ENCODE measurements at regions not wholly inside any gene's neighbourhood (a gene's known extent, or its start where the extent isn't known, plus 50 kb on each side); places are given as distances from the start of the nearest gene placed in this dataset.
"Not testable (repeated sequence)": the region's sequence is repeated elsewhere in the genome, so short reads cannot be mapped to it uniquely, and the experiment has no call there.

DNA sequence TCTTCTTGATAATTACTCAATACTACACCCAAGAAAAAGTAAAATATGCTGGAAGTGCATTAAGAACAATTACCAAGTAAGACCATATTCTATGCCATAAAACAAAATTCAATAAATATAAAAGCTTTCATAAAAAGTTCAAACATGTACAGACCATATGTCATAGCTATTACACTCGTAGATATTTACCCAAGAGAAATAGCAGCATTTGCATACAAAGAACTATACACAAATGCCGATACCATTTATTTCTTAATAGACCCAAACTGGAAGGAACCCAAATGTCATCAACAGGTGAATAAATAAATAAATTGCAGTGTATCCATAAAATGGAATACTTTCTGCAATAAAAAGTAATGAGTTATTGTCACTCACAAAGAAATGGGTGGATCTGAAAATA, 78.3 kb upstream of the SLC16A7 start:
- no peak for DNase-seq (ENCODE audit: low read depth)

DNA sequence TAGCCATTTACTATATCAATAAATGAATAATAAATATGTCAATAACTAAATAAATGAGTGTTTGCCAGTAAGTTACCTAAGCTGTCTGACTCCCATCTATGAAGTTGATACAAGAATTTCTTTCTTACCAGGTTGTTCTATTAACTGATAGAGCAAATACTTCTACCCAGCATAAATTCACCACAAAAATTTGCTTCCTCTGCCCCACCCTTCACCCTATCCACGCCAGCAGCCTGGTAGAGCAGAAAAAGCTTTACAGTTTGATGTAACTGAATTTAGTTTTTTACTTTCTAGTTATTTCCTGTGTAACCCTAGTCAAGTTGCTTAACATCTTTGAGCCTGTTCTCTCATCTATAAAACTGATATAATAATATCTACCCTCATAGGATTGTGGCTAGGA, 94.9 kb upstream of the SLC16A7 start:
- no peak for DNase-seq (ENCODE audit: low read depth)

DNA sequence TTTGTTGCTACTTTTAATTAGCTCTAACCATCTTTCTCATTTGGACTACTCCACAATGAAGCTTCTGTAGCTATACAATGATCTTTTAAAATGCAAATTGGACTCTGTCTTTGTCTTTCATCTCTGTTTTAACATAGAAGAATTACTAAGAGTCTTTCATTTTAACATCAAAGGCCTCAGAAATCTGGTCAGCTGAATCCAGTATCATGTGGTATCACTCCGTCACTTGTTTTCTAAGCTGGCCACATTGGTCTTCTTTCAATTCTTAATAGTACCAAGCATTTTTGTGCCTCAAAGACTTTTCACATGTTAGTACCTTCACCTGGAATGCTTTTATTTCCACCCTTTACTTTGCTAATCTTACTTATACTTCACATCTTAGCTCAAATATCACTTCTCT, 95.5 kb upstream of the SLC16A7 start:
- DNase-seq (ENCODE audit: low read depth): no peak

DNA sequence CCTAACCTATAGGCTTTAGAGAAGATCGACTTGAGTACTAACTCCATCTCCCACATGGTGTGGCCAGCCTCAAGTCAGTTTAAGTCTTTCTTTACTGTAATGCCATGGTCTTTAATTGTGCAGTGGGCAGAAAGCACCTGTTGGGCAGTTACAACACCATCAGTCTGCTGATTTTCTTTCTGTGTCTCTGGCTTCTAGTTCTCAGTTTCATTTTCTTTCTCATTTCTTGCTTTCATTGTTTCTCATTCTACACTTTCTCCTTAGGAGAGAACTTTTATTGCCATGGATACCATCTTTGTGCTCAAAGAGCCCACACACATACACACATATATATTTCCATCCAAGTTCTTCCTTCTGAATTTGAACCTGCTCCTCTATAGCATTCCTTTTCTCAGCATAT, 96.1 kb upstream of the SLC16A7 start:
- no peak for DNase-seq (ENCODE audit: low read depth)

DNA sequence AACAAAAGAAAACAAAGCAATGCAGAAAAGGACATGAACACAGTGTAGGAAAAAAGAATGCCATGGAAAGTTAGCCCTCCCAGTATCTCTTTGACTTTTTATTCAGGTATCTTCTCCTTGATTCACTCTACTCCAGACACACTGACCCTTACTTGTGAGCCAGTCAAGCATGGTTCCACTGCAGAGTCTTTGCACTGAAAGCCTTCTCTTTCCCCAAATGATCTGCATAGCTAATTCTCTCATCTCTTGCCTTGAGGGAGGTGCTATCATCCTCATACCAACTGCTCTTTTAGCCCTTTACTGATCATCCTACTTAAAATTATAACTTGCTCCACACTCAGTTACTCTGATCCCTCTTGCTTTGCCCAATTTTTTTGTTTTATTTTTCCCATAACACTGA, 101.2 kb upstream of the SLC16A7 start:
- no peak for DNase-seq (ENCODE audit: low read depth)

DNA sequence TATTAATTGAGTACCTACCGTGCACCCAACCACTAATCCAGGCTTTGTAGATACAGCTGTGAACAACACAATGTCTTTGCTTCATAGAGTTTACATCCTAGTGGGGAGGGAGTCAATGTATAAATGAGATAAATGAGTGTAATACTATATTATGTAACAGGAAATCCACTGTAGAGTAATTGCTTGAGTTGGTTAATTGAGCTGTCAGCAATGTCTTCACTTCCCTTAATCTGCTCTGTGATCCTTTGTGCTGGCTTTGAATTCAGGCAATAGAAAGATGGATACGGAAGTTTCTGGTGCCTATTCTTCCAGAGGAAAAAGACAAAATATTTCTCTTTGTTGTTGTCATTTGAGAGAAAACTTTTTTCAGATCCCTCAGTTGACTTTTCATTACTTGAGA, 104.0 kb upstream of the SLC16A7 start:
- DNase-seq (ENCODE audit: low read depth): no peak

DNA sequence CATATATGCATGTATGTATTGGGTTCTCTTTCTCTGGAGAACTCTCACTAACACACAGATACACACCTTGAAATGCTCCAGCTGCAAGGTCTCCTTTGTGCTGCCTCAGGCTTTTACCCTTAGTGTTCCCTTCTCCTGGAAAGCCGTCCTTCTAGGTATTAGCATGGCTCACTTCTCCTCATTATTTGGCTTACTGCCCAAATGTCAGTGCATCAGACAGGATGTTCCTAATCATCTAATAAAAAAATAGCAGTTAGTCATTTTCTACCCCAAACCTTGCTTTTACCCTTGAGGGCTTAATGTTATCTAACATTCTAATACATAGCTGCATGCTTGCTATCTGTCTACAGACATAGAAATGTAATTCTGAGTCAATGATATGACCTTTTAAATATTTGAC, 109.0 kb upstream of the SLC16A7 start:
- no peak for DNase-seq (ENCODE audit: low read depth)

DNA sequence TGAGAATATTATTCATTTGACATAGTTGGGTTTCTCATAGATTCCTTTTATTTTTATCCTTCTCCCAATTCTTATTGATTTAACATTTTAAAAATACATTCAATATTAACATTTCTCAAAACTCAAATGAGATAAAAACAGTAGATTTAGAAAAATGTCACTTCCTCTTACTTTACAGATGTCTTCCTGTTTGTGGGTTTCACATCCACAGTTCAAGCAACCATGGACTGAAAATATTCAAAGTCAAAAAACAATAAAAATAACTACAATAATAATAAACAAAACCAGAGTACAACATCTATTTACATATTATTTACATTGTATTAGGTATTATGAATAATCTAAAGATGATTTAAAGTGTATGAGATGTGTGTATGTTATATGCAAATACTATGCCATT, 111.3 kb upstream of the SLC16A7 start:
- DNase-seq (ENCODE audit: low read depth): no peak

DNA sequence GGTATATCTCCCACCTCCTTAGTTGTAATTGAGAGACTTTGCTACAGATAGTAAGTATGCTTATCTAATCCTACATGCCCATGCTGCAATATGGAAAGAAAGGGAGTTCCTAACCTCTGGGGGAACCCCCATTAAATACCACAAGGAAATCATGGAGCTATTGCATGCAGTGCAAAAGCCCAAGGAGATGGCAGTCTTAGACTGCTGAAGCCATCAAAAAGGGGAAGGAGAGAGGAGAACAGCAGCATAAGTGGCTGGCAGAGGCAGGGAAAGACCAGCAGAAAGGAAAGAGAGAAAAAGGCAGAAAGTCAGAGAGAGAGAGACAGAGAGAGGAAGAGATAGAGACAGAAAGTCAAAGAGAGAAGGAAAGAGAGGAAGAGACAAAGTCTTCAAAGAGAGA, 121.6 kb upstream of the SLC16A7 start:
- not testable (repeated sequence) for DNase-seq (ENCODE audit: low read depth)

DNA sequence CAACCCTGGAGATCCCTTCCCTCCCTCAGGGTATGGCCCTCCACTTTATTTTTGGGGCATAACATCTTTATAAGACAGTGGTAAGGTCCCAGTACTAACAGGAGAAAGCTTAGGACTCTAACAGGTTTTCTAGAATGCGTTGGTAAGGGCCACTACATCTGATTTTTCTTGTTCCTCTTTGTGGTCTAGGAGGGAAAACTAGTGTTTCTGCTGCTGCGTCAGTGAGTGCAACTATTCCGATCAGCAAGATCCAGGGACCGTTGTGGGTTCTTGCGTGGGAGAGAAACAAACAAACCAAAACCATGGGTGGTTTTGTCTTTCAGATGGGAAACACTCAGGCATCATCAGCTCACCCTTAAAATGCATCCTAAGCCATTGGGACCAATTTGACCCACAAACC, 123.6 kb upstream of the SLC16A7 start:
- no peak for DNase-seq (ENCODE audit: low read depth)

DNA sequence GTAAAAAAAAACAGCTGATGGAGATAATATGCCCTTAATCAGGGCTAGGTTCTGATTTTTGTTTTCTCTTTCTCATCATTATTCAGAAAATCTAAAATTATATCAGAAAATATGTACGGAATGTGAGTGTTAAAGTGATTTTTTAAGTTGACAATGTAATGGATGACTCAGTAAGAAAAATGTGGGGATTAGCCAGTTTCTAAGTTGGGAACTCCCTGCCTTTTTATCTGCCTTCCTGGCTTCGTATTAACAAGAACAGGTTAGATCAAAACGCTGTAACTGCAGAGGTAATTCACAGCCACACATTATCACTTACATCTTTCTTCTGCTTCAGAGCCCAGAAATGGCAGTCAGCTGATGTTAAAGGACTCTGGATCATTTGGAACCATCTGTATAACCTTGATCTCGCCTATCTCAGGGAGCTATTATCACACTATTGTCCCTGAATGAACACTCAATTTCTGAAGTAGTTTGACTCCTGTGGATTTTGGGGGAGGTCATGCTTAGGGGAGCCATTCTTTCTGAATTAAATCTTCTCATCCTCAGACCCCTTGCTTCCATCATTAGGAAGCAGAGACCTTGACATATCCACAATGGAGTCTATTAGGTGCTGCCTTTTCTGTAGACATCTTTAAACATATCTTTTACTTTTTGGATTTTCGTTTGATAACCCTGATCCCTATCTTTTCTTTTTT, 135.7 kb upstream of the SLC16A7 start:
- DNase-seq (ENCODE audit: low read depth): no peak

DNA sequence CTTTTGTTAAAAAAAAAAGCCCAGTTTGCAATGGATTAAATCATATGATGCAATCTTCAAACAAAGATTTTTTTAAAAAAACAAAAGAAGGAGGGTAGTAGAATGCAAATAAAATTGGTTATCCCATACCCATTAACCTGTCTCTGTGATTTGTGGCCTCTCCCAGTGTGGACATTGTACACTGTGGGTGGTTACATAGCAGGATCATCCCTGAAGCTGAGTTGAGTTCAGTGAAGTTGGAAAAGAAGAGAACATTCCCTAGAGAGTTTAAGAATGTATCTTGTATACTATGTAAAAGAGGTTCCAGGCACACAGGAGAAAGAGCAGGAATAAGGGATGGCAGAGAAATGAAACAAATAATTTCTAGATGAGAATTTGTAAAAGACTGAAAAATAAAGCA, 142.4 kb upstream of the SLC16A7 start:
- DNase-seq (ENCODE audit: low read depth): no peak

DNA sequence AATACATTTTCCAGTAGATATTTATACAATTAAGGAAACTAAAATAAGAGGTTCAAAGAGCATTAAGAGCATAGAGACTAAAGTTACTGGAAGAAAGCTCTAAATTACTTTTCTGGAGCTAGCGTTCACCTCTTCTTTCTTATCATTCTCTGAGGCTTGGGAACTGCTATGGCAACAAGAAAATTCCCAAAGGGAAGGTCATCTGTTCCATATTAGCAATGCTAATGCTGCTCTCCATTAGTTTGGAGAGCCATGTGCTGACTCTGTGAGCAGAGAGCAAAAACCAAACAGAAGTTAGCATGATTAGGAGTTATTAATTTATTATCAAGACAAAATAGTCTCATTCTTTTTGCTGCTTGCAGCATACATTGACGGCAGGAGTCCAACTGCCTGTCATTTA, 143.1 kb upstream of the SLC16A7 start:
- no peak for DNase-seq (ENCODE audit: low read depth)

DNA sequence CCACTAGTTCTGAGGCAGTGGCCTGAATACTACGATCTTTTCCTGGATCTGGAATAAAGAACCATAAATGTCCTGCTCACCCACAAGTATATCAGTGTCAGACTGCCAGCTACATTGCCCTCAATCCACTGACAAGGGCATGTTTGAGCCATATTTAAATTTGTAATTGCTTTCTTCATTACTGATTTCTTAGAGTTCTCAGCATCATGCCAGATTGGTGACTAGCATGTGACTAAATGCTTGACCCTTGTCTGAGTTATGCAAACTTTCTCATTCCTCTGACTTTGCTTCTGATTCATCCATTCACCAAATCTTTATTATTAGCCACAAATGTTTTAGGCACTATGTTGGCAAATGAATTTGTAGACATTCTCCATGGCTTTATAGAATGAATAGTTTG, 143.6 kb upstream of the SLC16A7 start:
- no peak for DNase-seq (ENCODE audit: low read depth)

DNA sequence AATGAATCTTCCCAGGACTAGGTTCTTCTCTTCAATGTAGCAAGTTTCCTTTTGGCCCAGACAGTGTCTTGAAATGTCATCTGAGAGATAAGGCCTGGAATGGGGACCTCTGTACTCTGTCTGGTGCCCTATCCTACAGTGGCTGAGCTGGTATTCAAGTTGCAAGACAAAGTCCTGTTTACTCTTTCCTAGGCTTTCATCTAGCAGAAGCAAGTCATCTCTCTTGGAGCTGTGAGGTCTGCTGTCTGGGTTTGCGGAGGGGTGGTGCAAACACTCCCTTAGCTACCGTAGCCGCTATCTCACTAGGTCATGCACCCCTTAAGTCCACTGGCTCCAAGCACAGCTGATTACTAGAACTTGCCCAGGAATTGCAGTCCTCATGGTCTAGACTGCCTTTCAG, 149.7 kb upstream of the SLC16A7 start:
- DNase-seq (ENCODE audit: low read depth): no peak

DNA sequence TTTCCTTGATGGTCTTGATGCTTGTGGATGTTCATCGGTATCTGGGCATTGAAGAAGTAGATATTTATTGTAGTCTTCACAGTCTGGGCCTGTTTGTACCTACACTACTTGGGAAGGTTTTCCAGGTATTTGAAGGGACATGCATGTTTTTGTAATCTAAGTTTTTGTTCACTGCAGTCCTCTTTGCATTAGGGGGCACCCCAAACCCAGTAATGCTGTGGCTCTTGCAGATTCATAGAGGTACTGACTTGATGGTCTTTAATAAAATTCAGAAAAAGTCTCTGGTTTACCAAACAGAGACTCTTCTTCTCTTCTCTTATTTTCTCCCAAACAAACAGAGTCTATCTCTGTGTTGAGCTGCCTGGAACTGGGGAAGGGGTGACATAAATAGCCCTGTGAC, 150.9 kb upstream of the SLC16A7 start:
- no peak for DNase-seq (ENCODE audit: low read depth)

DNA sequence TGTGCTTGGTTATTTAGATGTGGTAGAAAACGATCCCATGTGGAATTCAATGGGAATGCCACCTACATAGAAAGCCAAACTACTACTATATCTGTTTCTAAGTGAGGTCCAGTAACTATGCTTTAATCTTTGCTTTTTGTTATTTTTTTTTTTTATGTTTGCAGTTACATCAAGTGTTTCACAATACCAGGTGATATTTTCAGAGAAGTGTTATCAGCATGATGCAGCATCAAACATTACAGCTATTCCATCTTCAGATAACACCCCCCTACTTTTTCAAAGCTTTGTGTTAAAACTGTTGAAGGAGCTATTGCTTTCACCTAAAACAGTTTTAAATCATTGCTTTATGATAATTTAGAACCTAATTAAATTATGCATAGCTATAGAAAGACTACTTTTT, 163.8 kb upstream of the SLC16A7 start:
- DNase-seq (ENCODE audit: low read depth): no peak

DNA sequence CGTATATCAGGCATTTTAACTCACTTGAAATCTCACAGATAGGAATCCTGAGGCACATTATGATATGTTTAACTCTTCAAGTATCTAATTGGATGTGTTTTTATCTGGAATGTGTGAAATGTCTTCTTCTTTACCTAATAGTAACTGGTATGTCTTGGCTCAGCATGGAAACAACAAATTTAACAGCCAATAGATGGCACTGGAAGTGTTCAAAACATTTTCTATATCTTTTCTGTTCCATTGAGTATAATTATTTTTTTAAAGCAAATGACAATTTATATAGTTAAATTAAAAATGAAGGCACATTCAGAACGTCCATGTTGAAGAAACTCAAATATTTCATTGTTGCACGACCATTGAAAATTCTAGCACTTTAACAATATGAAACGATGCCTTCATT, 164.6 kb upstream of the SLC16A7 start:
- no peak for DNase-seq (ENCODE audit: low read depth)

DNA sequence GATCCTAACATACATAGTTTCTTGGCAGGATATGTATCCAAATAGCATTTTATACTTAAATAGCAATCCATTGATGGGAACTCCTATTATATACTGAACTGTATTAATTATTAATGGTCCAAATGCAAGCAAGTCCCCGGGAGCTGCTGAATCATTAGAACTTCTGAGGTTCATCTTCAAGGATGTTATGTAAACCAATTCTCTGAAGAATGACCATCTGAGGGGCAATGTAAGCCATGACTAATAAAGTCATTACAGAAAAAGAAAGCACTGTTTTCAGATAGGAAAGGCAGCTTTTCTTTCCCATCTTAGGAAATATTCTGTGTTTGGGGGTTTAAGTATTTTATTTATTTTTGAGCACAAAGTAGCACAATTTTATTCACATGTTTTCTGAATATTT, 166.1 kb upstream of the SLC16A7 start:
- DNase-seq (ENCODE audit: low read depth): no peak

DNA sequence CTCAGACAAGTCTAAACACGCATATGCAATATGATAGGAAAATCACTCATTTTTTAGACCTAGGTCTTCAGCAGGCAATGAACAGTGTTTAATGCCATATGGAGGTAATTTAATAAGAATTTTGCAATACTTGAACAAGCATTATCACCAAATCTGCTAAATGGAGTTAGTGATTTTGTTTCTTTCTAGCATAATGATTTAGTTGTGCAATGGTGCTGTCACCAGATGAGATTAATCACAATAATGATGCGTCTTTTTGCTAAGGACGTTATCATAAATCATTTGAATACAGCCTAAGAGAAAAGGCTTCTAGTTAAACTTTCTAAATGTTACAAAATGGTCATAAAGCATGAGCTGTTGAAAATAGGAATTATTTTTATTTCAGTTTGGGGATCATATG, 170.0 kb upstream of the SLC16A7 start:
- DNase-seq (ENCODE audit: low read depth): no peak

DNA sequence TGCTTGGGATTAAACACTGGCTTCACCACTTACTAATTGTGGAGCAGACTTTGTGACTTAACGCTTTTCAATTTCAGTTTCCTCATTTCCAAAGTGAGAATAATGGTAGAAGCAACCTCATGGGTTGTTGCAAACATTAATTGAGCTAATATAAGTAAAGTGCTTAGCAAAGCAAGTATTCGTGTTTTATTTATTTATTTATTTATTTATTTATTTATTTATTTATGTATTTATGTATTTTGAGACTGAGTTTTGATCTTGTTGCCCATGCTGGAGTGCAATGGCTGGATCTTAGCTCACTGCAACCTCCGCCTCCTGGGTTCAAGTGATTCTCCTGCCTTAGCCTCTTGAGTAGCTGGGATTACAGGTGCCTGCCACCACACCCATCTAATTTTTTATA, 171.2 kb upstream of the SLC16A7 start:
- not testable (repeated sequence) for DNase-seq (ENCODE audit: low read depth)

DNA sequence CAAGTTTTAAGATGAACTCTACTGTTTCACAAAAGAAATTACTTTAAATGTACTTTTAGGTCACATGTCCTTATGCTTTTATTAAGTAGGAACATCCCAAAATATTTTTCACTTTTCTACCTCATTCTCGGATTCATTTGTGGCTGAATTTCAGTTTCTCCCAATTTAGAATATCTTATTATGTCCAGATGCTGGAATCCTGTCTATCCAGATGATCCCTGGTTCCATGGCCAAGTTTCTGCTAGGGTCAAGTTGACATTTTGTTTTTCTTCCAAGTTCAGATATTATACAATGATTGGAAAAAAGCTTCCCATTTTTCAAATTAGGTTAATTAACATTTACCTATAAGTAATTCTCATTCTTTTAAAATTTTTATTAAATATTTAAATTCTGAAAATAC, 181.8 kb upstream of the SLC16A7 start:
- no peak for DNase-seq (ENCODE audit: low read depth)

DNA sequence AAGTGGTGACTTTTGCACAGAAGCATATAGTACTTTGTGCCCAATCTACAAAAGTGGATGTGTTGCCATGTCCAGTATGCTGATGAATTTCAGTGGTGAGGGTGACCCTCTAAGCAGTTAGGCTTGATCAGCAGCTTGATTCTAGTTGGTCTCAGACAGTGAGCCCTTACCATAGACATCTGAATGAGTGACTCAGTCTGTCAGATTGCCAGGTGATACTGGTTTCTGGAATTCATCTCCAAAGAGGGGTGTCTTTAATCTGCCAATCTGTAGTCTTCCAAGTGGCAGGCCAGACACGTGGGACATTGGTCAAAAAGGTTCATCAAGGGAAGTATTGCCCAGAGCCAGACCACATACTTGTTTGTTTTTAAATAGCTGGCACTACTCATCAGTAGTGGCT, 187.4 kb upstream of the SLC16A7 start:
- DNase-seq (ENCODE audit: low read depth): no peak

DNA sequence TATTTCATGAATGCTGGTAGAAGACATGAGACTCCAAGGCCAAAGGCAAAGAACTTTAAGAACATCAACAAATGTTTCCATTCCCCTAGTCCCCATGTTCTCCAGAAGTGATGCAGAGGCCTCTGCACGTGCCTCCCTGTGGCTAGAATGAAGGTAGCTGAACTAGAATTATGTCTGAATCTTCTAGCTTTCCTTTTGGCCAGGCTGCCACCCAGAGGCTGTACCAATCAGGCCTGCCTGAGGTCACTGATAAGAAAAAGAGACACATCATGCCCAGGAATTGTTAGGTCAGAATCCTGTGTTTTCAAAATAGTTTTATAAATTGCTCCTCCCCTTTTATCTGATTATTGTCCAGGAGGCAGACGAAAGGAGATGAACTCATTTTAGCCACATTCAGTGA, 188.0 kb upstream of the SLC16A7 start:
- no peak for DNase-seq (ENCODE audit: low read depth)

DNA sequence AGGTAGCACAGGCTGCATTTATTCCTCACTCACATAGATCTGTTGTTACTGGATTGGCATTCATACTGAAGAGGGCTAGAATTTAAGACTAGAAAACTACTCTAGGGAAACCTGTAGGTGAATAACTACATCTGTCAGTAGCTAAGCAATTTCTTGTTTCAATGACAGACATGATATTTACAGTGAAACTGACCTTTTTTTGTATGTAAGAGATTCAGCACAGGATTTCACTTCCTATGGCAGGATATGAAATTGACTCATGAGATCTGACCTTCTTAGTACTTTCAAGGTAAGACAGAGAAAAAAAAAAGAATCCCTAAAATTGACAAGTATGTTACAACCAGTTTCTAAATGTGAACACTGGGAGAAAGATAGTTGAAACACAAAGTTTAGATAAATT, 189.8 kb upstream of the SLC16A7 start:
- no peak for DNase-seq (ENCODE audit: low read depth)
